Inflammatory macrophage (primary cell): ENCODE measurements at regions not wholly inside any gene's neighbourhood (a gene's known extent, or its start where the extent isn't known, plus 50 kb on each side); places are given as distances from the start of the nearest gene placed in this dataset.
"Not testable (repeated sequence)": the region's sequence is repeated elsewhere in the genome, so short reads cannot be mapped to it uniquely, and the experiment has no call there.

Source experiments
- DNase-seq, 2 donors: peaks; one replicate each; pipeline ENCODE4 v3.0.0-alpha.2; 2020 to 2022

GRCh38 chr13:70619936-70620335 is 511.7 kb upstream of the KLHL1 start:
- DNase-seq: no peak

- DNase-seq: no peak
Observed at GRCh38 chr13:70616847-70617246, 508.6 kb upstream of the KLHL1 start.

- DNase-seq: no peak
Observed at GRCh38 chr13:70613295-70613694, 505.0 kb upstream of the KLHL1 start.

GRCh38 chr13:70612881-70613280 is 504.6 kb upstream of the KLHL1 start:
- DNase-seq: no peak

GRCh38 chr13:70604448-70604847 is 496.2 kb upstream of the KLHL1 start:
- DNase-seq: no peak

- DNase-seq: no peak
Observed at GRCh38 chr13:70593716-70594115, 485.5 kb upstream of the KLHL1 start.

- no peak for DNase-seq
Observed at GRCh38 chr13:70585109-70585508, 476.9 kb upstream of the KLHL1 start.

GRCh38 chr13:70580825-70581224 is 472.6 kb upstream of the KLHL1 start:
- DNase-seq: no peak

GRCh38 chr13:70579941-70580340 is 471.7 kb upstream of the KLHL1 start:
- no peak for DNase-seq

GRCh38 chr13:70571221-70571620 is 463.0 kb upstream of the KLHL1 start:
- DNase-seq: no peak

- peak; percentile 10 to 36 for DNase-seq
Observed at GRCh38 chr13:70568571-70568970, 460.3 kb upstream of the KLHL1 start.

GRCh38 chr13:70544706-70545105 is 436.5 kb upstream of the KLHL1 start:
- no peak for DNase-seq

- no peak for DNase-seq
Observed at GRCh38 chr13:70541451-70541850, 433.2 kb upstream of the KLHL1 start.

- no peak for DNase-seq
Observed at GRCh38 chr13:70534466-70534865, 426.2 kb upstream of the KLHL1 start.

- DNase-seq: no peak
Observed at GRCh38 chr13:70529652-70530051, 421.4 kb upstream of the KLHL1 start.

GRCh38 chr13:70527599-70527998 is 419.3 kb upstream of the KLHL1 start:
- no peak for DNase-seq

GRCh38 chr13:70523622-70524021 is 415.4 kb upstream of the KLHL1 start:
- DNase-seq: no peak

GRCh38 chr13:70520275-70521036 is 412.2 kb upstream of the KLHL1 start:
- DNase-seq: no peak

- DNase-seq: no peak
Observed at GRCh38 chr13:70518081-70518480, 409.8 kb upstream of the KLHL1 start.

- no peak for DNase-seq
Observed at GRCh38 chr13:70516226-70516625, 408.0 kb upstream of the KLHL1 start.

GRCh38 chr13:70511861-70512417 is 403.7 kb upstream of the KLHL1 start:
- not testable (repeated sequence) for DNase-seq

- no peak for DNase-seq
Observed at GRCh38 chr13:70505809-70506208, 397.6 kb upstream of the KLHL1 start.

GRCh38 chr13:70502944-70503343 is 394.7 kb upstream of the KLHL1 start:
- no peak for DNase-seq

GRCh38 chr13:70490320-70490935 is 382.2 kb upstream of the KLHL1 start:
- no peak for DNase-seq
